ENCODE measurements at regions not wholly inside any gene's neighbourhood (a gene's known extent, or its start where the extent isn't known, plus 50 kb on each side); places are given as distances from the start of the nearest gene placed in this dataset.

DNA sequence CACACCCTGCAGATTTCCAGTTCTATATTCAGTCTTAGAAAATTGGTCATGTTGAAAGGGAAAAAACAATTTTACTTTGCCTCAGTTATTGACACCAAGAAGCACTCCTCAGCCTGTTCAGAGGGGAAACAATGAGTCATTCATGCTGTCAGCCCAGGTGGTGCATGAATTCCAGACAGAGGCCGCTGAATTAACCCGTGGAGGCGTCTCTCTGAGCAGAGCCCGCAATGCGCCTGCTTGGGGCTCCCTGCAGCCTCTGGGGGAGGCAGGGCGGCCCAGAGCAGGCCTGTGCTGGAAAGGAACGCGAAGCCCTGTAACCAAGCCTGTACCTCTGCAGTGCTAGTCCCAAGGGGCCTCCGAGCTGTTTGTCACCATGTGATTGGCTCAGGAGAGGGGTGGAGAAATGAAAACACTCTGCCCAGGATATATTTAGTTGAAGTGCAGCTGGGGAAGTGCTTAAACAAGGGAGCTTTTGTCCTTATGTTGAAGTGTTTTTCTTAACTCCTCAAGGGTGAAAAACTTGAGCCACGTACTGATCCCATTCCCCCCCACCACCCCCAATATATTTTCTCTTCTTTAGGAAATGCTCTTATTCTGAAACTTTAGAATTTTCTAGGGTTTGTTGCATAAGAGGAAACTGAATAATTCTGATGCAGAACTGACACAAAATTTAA is 68.3 kb upstream of the CHD2 start:
- Histone ChIP-seq H3K4me1 (ENCODE audit: control insufficient read depth in 1 of 2, insufficient read depth in 2 of 2, low read length in 2 of 2) (peaks cover 15 to 34% of the 10 kb centered on the region in 2 donors), H3K27me3 (ENCODE audit: low read depth, low read length) (no peaks in the 10 kb centered on the region), H3K9me3 (ENCODE audit: control insufficient read depth in 1 of 2, low read length in 2 of 2) (no peaks in the 10 kb centered on the region), H3K4me3 (ENCODE audit: low read depth in 1 of 2, low read length in 2 of 2) (peak overlapping the region; percentile 22 to 51), H3K27ac (ENCODE audit: low read length) (peak overlapping the region; percentile 92), H3K36me3 (ENCODE audit: control insufficient read depth in 1 of 2, insufficient read depth in 2 of 2, low read length in 2 of 2) (peaks cover 0 to 3% of the 10 kb centered on the region in 2 donors)

DNA sequence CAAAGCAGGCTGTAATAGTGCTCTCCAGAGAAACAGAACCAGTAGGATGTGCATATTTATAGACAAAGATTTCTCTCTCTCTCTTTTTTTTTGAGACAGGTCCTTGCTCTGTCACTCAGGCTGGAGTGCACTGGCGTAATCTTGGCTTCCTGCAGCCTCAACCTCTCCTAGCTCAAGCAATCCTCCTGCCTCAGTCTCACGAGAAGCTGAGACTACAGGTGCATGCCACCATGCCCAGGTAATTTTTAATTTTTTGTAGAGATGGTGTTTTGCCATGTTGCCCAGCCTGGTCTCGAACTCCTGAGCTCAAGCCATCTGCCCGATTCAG is 67.1 kb upstream of the CHD2 start:
- peak overlapping the region; percentile 92 for H3K27ac ChIP-seq (ENCODE audit: low read length)
- peaks cover 0 to 3% of the 10 kb centered on the region in 2 donors for H3K36me3 ChIP-seq (ENCODE audit: control insufficient read depth in 1 of 2, insufficient read depth in 2 of 2, low read length in 2 of 2)
- H3K9me3 ChIP-seq (ENCODE audit: control insufficient read depth in 1 of 2, low read length in 2 of 2) = no peaks in the 10 kb centered on the region
- H3K4me3 ChIP-seq (ENCODE audit: low read depth in 1 of 2, low read length in 2 of 2) = no peak overlapping the region
- peaks cover 15 to 34% of the 10 kb centered on the region in 2 donors for H3K4me1 ChIP-seq (ENCODE audit: control insufficient read depth in 1 of 2, insufficient read depth in 2 of 2, low read length in 2 of 2)
- H3K27me3 ChIP-seq (ENCODE audit: low read depth, low read length) = no peaks in the 10 kb centered on the region

- Histone ChIP-seq H3K27ac (ENCODE audit: low read length) (no peak overlapping the region), H3K9me3 (ENCODE audit: control insufficient read depth in 1 of 2, low read length in 2 of 2) (no peaks in the 10 kb centered on the region), H3K4me3 (ENCODE audit: low read depth in 1 of 2, low read length in 2 of 2) (no peak overlapping the region), H3K36me3 (ENCODE audit: control insufficient read depth in 1 of 2, insufficient read depth in 2 of 2, low read length in 2 of 2) (peaks cover 0 to 3% of the 10 kb centered on the region in 2 donors), H3K4me1 (ENCODE audit: control insufficient read depth in 1 of 2, insufficient read depth in 2 of 2, low read length in 2 of 2) (peaks cover 15 to 34% of the 10 kb centered on the region in 2 donors), H3K27me3 (ENCODE audit: low read depth, low read length) (no peaks in the 10 kb centered on the region)
Measured at GRCh38 chr15:92833493-92834271, 66.4 kb upstream of the CHD2 start.

- no peak overlapping the region for H3K27ac ChIP-seq (ENCODE audit: low read length)
- H3K4me1 ChIP-seq (ENCODE audit: control insufficient read depth in 1 of 2, insufficient read depth in 2 of 2, low read length in 2 of 2) = no peaks in the 10 kb centered on the region
- H3K4me3 ChIP-seq (ENCODE audit: low read depth in 1 of 2, low read length in 2 of 2) = no peak overlapping the region
- H3K27me3 ChIP-seq (ENCODE audit: low read depth, low read length) = no peaks in the 10 kb centered on the region
- no peaks in the 10 kb centered on the region for H3K9me3 ChIP-seq (ENCODE audit: control insufficient read depth in 1 of 2, low read length in 2 of 2)
- H3K36me3 ChIP-seq (ENCODE audit: control insufficient read depth in 1 of 2, insufficient read depth in 2 of 2, low read length in 2 of 2) = no peaks in the 10 kb centered on the region
Measured at GRCh38 chr15:92839696-92840095, 60.4 kb upstream of the CHD2 start.

DNA sequence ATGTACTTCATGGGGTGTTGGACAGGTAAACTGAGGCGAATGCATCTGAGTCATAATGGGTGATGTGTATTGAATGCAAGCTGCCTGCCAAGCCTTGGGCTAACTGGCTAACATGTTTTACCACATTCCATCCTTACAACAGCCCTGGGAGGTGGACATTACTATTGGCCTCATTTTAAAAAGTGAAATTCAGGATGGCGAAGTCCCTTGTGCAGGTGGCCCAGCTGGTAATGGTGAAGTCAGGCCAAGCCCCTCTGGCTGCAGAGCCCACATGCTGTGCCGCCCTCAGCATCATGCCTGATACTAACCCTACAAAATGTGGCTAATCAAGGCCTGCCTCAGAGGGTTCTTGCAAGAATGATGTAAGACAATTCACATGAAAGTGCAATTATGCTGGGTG is 60.0 kb upstream of the CHD2 start:
- Histone ChIP-seq H3K9me3 (ENCODE audit: control insufficient read depth in 1 of 2, low read length in 2 of 2) (no peaks in the 10 kb centered on the region), H3K27ac (ENCODE audit: low read length) (no peak overlapping the region), H3K36me3 (ENCODE audit: control insufficient read depth in 1 of 2, insufficient read depth in 2 of 2, low read length in 2 of 2) (no peaks in the 10 kb centered on the region), H3K27me3 (ENCODE audit: low read depth, low read length) (no peaks in the 10 kb centered on the region), H3K4me3 (ENCODE audit: low read depth in 1 of 2, low read length in 2 of 2) (no peak overlapping the region), H3K4me1 (ENCODE audit: control insufficient read depth in 1 of 2, insufficient read depth in 2 of 2, low read length in 2 of 2) (peaks cover 0 to 3% of the 10 kb centered on the region in 2 donors)

- Histone ChIP-seq H3K27ac (ENCODE audit: low read length) (no peak overlapping the region), H3K9me3 (ENCODE audit: control insufficient read depth in 1 of 2, low read length in 2 of 2) (no peaks in the 10 kb centered on the region), H3K4me1 (ENCODE audit: control insufficient read depth in 1 of 2, insufficient read depth in 2 of 2, low read length in 2 of 2) (peaks cover 5 to 6% of the 10 kb centered on the region in 2 donors), H3K36me3 (ENCODE audit: control insufficient read depth in 1 of 2, insufficient read depth in 2 of 2, low read length in 2 of 2) (no peaks in the 10 kb centered on the region), H3K27me3 (ENCODE audit: low read depth, low read length) (no peaks in the 10 kb centered on the region), H3K4me3 (ENCODE audit: low read depth in 1 of 2, low read length in 2 of 2) (no peak overlapping the region)
Measured at GRCh38 chr15:92843326-92843725, 56.8 kb upstream of the CHD2 start.

DNA sequence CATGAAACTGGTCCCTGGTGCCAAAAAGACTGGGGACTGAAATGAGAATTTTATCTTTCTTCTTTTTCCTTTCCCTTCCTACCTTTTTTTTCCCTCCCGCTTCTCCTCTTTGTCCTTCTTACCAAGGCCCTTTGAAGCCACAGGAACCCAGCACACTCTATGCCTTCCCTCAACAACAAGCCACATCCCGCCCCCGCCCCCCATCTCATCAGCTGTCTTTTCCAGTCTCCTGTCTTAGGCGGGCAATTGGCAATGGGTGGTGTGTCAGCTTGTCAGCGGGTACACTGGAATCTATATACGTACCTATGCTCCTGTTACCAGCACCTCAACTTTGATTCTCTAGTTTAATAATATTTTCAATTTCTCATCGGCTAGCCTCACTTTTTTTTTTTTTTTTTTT is 56.3 kb upstream of the CHD2 start:
- H3K4me3 ChIP-seq (ENCODE audit: low read depth in 1 of 2, low read length in 2 of 2) = no peak overlapping the region
- H3K9me3 ChIP-seq (ENCODE audit: control insufficient read depth in 1 of 2, low read length in 2 of 2) = no peaks in the 10 kb centered on the region
- H3K36me3 ChIP-seq (ENCODE audit: control insufficient read depth in 1 of 2, insufficient read depth in 2 of 2, low read length in 2 of 2) = no peaks in the 10 kb centered on the region
- no peak overlapping the region for H3K27ac ChIP-seq (ENCODE audit: low read length)
- no peaks in the 10 kb centered on the region for H3K27me3 ChIP-seq (ENCODE audit: low read depth, low read length)
- peaks cover 5 to 6% of the 10 kb centered on the region in 2 donors for H3K4me1 ChIP-seq (ENCODE audit: control insufficient read depth in 1 of 2, insufficient read depth in 2 of 2, low read length in 2 of 2)

DNA sequence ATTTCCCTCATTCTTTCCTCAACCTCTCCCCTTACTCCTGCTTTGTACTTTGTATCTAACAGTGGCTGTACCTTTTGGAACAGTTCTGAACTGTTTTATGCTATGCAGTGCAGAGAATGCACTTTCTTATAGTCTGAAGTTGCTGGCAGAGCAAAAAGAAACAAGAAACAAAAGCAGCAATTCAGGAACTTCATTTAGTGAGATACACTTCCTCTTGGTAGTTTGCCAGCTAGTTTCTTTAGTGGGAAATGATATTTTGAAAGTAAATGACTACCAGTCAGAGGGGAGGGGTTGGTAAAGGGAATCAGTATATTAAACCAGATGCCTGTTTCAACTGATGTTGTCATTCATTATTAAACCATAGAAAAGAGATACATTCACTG is 55.0 kb upstream of the CHD2 start:
- Histone ChIP-seq H3K27me3 (ENCODE audit: low read depth, low read length) (no peaks in the 10 kb centered on the region), H3K4me1 (ENCODE audit: control insufficient read depth in 1 of 2, insufficient read depth in 2 of 2, low read length in 2 of 2) (peaks cover 5 to 6% of the 10 kb centered on the region in 2 donors), H3K4me3 (ENCODE audit: low read depth in 1 of 2, low read length in 2 of 2) (peak overlapping the region in 1 of 2 donors; percentile 16), H3K36me3 (ENCODE audit: control insufficient read depth in 1 of 2, insufficient read depth in 2 of 2, low read length in 2 of 2) (no peaks in the 10 kb centered on the region), H3K27ac (ENCODE audit: low read length) (peak overlapping the region; percentile 71), H3K9me3 (ENCODE audit: control insufficient read depth in 1 of 2, low read length in 2 of 2) (no peaks in the 10 kb centered on the region)

DNA sequence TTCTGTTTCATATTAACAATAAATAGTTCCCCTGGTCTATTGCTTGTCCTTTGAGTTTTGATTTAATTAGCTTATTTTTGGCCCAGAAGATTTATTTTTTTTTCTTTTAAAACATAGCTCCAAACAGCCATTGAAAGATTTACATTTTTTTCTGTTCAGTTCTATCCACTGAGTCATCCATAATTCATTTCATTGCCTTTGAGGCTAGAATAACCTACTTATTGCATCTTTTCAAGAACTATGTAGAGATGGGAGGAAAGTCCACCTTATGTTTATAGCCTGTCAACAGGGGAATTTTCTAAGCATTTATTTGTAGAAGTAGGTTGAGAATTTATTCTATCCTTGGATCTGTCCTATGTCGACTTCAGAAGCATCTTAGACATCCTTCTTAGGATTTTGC is 53.4 kb upstream of the CHD2 start:
- Histone ChIP-seq H3K4me3 (ENCODE audit: low read depth in 1 of 2, low read length in 2 of 2) (no peak overlapping the region), H3K4me1 (ENCODE audit: control insufficient read depth in 1 of 2, insufficient read depth in 2 of 2, low read length in 2 of 2) (peaks cover 5 to 6% of the 10 kb centered on the region in 2 donors), H3K27me3 (ENCODE audit: low read depth, low read length) (no peaks in the 10 kb centered on the region), H3K36me3 (ENCODE audit: control insufficient read depth in 1 of 2, insufficient read depth in 2 of 2, low read length in 2 of 2) (no peaks in the 10 kb centered on the region), H3K27ac (ENCODE audit: low read length) (no peak overlapping the region), H3K9me3 (ENCODE audit: control insufficient read depth in 1 of 2, low read length in 2 of 2) (no peaks in the 10 kb centered on the region)

- no peaks in the 10 kb centered on the region for H3K36me3 ChIP-seq (ENCODE audit: control insufficient read depth in 1 of 2, insufficient read depth in 2 of 2, low read length in 2 of 2)
- no peaks in the 10 kb centered on the region for H3K9me3 ChIP-seq (ENCODE audit: control insufficient read depth in 1 of 2, low read length in 2 of 2)
- peaks cover 5 to 6% of the 10 kb centered on the region in 2 donors for H3K4me1 ChIP-seq (ENCODE audit: control insufficient read depth in 1 of 2, insufficient read depth in 2 of 2, low read length in 2 of 2)
- H3K4me3 ChIP-seq (ENCODE audit: low read depth in 1 of 2, low read length in 2 of 2) = no peak overlapping the region
- no peaks in the 10 kb centered on the region for H3K27me3 ChIP-seq (ENCODE audit: low read depth, low read length)
- no peak overlapping the region for H3K27ac ChIP-seq (ENCODE audit: low read length)
Measured at GRCh38 chr15:92847841-92848240, 52.3 kb upstream of the CHD2 start.

GRCh38 chr15:92848464-92848851 is 51.7 kb upstream of the CHD2 start:
- Histone ChIP-seq H3K27me3 (ENCODE audit: low read depth, low read length) (no peaks in the 10 kb centered on the region), H3K4me3 (ENCODE audit: low read depth in 1 of 2, low read length in 2 of 2) (no peak overlapping the region), H3K27ac (ENCODE audit: low read length) (no peak overlapping the region), H3K36me3 (ENCODE audit: control insufficient read depth in 1 of 2, insufficient read depth in 2 of 2, low read length in 2 of 2) (no peaks in the 10 kb centered on the region), H3K4me1 (ENCODE audit: control insufficient read depth in 1 of 2, insufficient read depth in 2 of 2, low read length in 2 of 2) (peaks cover 5 to 6% of the 10 kb centered on the region in 2 donors), H3K9me3 (ENCODE audit: control insufficient read depth in 1 of 2, low read length in 2 of 2) (no peaks in the 10 kb centered on the region)
